HPDE6-E6E7 (cell line): ENCODE measurements at regions not wholly inside any gene's neighbourhood (a gene's known extent, or its start where the extent isn't known, plus 50 kb on each side); places are given as distances from the start of the nearest gene placed in this dataset.

Source experiments
- DNase-seq: peaks from one replicate; pipeline ENCODE4 v3.0.0; 2011; ENCODE audit warnings: missing footprints; ENCODE audit errors: extremely low spot score

DNA sequence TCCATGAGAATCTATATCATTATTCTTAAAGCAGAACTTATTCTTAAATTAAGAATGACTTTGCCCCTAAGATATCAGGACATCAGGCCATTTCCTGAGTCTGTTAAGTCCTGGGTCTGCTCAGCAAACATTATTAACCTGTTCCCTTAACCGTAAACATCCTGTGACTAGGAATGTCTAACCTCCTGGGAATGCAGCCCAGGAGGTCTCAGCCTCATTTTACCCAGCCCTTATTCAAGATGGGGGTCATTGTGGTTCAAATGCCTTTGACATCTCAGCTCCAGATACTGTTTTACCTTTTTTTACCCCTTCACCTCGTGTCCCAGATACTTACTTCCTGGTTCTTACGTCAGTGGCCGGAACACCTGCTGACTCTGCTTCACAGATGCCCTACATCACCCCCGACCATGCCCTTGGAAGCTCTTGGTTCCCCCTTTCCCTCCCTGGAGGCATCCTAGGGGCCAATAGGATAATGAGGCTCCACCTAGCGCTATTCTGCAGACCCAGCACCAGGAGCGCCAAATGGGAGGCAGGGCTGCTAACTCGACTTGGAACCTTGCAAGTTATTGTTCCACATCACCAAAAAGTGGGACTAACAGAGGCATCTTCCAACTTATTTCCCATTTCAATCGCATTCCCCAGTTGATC is 182.5 kb downstream of the MED10 start:
- no peak for DNase-seq

DNA sequence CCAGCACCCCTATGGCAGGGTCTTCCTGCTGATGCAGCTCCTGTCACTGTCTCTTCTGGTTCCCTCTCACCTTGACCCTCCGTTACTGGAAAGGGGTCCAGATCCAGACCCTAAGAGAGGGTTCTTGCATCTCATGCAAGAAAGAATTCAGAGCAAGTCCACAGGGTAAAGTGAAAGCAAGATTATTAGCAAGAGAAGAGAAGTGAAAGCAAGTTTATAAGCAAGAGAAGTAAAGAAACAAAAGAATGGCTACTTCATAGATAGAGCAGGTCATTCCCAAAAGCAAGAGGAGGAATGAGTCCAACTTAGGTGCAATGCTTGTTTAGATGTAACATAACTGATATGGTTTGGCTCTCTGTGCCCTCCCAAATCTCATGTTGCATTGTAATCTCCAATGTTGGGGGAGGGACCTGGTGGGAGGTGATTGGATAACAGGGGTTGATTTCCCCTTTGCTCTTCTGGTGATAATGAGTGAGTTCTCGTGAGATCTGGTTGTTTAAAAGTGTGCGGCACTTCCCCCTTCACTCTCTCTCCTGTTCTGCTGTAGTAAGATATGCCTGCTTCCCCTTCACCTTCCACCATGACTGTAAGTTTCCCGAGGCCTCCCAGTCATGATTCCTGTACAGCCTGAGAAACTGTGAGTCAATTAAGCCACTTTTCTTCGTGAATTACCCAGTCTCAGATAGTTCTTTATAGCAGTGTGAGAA is 183.3 kb downstream of the MED10 start:
- no peak for DNase-seq

DNA sequence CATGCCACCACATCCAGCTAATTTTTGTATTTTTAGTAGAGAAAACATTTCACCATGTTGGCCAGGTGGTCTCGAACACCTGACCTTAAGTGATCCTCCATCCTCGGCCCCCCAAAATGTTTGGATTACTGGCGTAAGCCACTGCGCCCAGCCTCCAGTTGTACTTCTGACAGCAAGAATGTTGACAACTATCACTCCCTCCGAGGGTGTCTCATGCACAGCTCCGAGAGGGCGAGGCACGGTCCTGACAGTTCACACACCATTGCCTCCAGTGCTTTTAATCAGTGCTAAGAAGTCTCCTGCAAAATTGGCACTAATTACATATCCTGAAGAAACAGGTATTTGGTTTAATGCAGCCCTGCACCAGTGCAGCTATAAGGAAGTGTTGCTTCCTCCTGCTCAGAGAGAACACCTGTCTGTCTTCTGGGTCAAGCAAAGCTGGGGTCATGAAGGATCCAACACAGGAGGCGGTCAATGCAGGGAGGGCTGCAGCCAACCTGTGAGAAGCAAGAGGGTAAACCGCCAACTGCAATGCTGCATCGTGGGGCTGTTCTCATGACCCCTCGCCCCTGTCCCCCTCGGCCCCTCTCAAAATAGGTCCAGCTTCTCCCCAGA is 184.0 kb downstream of the MED10 start:
- no peak for DNase-seq

DNA sequence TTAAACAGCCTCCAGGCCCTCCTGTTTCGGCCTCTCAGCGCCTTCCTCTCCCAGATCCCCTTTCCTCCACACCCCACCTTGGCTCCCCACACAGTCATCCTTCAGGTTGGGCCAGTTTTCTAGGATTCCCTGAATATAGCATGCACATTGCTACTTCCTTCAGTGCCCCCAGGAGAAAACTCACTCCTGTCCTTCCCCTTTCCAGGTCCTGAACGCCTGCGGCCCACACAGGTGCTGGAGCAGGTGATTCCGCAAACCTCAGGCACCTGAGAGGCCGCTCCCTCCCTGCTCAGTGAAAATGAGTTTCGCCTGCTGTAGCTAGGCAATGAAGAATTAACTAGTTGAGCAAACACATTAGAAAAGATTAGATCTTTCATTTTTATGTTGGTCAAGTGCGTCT is 185.0 kb downstream of the MED10 start:
- no peak for DNase-seq

DNA sequence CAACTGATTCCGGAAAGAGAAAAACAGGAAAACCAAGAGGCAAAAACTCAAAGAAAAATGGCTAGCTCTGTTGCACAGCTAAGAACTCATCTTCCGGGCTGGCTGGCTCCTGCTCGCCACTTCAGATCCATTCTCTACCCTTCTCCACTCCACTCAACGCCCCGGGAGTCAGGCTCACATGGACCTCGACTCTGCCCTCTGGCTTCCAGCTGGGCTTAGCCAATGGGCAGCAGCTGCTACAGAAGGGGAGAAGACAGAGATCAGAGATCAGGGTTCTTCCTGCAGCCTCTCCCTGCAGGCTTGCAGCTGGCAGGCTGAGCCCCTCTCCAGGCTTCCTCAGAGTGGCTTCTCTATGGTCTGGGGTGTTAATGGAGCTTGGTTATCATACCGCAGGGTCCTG is 187.5 kb downstream of the MED10 start:
- DNase-seq, result no peak

DNA sequence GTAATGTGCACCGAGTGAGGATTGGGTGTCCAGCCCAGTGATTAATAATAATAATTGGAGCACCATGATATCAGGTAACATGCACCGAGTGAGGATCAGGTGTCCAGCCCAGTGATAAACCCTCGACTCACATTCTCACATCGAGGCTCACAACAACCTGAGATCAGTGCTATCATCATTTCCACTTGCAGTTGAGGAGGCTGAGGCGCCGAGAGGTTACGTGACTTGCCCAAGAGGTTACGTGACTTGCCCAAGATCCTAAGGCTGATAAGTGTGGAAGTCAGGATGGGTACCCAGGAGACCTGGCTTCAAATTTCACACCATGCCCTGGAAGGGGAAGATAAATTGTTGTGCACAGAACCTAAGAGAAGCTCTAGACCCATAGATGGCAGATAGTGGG is 189.4 kb downstream of the MED10 start:
- DNase-seq, result no peak

DNA sequence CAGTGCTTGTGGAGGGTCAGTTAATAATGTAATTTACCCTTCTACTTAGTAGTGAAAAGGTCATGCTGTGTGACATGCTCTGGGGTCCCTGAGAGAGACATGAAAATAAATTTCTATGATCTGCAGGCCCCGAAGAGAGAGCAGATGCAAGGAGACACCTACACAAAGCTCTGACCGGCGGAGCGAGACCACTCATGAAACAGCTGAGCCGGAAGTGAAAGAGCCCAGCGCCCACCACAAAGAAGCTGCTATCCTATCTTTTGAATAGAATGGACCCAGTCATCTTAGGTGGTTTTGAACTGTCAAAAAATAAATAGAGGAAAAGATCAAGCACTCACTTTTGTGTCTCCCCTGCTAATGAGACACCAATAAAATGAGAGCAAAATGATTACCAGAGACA is 190.0 kb downstream of the MED10 start:
- no peak for DNase-seq

DNA sequence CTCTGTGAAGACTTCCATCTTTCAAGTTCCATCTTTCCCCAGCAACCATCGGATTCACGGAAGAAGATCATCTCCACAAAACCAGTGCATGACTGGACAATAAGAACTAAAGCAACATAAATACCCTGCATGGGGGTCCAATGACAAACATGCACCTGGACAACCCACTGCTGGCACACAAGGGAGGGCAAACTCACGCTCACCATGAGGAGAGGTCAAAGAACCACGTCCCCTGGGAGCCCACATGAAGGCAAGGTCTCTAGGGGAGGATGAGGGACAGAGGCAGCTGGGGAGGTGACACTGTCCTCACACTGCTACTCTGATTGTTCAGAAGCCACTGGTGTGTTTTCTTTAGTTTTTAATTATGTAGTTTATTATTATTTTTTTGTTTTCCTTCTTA is 190.8 kb downstream of the MED10 start:
- DNase-seq, result no peak

DNA sequence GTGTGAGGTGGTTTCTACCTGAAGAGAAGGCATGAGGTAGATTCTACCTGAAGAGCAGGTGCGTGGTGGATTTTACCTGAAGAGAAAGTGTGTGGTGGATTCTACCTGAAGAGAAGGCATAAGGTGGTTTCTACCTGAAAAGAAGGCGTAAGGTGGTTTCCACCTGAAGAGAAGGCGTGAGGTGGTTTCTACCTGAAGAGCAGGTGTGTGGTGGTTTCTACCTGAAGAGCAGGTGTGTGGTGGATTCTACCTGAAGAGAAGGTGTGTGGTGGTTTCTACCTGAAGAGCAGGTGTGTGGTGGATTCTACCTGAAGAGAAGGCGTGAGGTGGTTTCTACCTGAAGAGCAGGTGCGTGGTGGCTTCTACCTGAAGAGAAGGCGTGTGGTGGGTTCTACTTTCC is 192.8 kb downstream of the MED10 start:
- DNase-seq, result no peak

DNA sequence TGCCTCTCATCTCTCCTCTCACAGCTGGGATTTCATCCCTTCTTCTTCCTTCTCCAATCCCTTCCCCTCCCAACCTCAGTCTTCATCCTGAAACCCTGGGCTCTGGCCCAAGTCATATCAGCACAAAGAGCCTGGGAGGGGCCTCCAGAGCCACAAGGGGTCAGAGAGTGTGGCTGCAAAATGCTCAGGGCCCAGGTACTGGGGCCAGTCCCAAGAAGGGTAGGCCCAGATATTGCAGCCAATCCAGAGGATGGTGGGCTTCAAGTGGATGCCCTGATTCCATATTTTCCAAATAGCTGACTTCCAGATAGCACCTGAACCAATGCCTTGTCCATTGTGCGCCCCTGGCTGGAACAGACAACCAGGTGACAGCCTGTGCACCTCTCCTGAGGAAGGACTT is 193.9 kb downstream of the MED10 start:
- DNase-seq, result no peak

DNA sequence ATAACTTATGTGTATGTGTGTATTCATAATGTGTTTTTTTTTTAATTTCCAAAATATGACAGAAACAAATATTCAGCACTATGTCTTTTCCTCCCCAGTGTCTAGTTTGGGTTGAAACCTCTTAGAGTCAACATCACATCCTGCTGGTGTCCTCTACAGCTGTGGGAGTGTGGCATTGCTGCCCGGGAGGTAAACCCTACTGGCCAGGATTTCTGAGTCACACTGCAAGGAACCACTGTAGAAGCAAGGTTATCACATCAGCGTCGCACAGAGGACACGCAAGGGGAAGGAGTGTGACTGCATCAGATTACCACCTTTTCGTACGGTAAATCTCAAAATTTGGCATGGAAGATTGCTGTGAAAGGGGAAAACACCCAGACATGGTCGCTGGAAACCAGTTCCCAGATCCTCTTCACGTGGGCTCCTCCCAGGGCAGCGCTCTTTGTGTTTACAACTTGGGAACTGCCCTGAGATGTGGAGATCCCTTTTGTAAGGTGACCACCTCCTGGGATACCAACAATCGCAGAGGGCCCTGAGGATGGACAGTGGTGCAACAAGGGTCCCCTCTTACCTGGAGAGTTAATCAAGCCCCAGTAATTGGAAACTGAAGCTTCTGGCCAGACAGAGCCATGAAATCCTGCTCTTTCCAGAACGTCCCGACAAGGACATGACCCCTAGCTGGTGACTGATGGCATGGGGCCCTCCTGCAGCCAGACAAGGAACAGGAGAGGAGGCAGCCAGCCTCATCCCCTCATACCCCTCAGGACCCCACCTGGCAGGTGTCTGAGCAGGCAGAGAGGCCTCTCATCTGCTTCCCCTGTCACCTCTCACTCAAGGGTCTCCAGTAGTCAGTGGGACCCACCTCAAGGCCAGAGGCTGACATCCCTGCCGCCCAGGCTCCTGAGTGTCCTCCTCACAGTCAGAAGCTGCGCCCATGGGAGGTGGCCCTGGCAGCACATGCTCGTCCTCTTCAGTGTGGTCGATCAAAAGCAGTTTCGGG is 194.7 kb downstream of the MED10 start:
- no peak for DNase-seq

DNA sequence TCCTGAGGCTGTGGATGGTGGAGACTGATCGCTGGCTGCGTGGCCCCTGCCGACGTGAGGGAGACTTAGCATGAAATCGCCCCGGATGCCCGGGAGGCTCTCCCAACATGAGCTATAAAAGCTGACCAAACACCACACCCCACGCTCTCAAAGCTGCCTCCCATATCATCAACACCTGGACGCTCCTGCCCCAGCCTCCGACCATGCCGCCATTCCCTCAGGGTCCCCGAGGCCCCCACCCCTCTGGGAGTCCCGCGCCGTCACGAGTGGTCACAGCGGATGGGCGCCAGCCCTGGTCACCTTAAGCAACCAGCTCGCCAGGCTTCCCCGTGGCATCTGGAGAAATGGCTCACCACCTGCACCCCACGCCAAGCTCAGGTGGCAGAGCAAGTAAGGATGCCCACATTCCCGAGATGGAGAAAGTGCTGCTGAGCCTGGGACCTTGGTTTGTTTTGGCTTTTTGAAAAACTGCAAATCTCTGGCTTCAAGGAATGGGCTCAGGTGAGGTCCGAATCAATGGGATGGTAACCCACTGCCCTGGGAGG is 196.0 kb downstream of the MED10 start:
- no peak for DNase-seq

DNA sequence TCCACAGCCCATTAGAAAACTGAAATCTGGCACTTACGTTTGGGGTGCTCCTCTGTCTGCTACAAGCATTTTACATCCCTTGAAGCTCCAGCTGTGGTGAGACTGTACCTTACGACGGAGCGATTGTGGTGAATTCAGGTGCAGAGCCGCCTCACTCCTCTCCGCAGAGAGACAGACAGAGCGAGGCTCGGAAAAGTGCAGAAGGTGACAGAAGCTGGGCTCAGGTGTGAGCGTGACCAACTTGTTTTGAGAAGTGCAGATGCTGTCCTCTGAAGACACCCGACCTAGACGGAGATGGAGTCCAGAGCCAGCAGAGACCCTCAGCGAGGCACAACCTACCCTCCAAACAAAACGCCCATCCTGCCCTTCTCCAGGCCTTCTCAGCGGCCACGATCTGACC is 196.5 kb downstream of the MED10 start:
- DNase-seq, result no peak

DNA sequence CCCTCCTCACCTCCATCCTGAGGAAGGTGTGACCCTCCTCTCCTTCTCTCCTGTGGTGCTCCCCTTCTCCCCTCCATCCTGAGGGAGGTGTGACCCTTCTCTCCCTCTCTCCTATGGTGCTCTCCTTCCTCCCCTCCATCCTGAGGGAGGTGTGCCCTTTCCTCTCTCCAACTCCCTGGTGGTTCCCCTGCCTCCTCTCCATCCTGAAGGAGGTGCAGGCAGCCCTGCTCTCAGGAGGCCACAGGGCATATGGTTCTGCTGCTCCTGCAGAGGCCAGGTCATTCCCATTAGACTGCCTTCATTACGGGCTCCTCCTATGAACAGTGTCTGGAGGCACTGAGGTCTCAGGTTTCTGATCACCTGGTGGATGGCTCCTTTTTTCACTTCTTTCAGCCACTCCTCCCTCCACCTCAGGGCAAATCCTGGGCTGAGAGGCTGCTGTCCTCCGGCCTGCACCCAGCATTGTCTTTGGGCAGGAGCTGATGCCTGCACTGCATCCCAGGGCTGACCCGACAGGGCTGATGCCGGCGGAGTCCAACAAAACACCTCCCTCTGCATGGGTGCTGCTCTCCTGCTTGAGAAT is 197.1 kb downstream of the MED10 start:
- DNase-seq, result no peak

DNA sequence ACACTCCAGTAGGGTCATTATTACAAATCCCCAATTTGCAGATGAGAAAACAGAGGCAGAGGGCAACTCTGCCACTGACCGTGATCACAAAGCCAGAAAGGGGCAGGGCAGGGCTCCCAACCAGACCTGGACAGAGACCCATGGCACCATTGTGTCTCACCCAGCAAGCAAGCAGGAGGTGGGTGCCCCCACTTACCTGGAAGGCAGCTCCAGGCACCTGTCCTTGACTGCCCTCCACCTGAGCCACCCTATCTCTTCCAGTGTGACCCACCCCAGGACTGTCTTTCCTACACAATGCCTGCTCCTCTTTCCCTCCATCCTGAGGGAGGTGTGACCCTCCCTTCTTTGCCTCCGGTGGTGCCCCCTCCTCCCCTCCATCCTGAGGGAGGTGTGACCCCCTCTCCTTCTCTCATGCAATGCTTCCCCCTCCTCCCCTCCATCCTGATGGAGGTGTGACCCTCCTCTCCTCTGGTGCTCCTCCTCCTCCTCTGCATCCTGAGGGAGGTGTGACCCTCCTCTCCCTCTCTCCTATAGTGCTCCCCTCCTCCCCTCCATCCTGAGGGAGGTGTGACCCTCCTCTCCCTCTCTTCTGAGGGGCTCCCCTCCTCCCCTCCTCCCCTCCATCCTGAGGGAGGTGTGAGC is 198.0 kb downstream of the MED10 start:
- DNase-seq, result no peak

DNA sequence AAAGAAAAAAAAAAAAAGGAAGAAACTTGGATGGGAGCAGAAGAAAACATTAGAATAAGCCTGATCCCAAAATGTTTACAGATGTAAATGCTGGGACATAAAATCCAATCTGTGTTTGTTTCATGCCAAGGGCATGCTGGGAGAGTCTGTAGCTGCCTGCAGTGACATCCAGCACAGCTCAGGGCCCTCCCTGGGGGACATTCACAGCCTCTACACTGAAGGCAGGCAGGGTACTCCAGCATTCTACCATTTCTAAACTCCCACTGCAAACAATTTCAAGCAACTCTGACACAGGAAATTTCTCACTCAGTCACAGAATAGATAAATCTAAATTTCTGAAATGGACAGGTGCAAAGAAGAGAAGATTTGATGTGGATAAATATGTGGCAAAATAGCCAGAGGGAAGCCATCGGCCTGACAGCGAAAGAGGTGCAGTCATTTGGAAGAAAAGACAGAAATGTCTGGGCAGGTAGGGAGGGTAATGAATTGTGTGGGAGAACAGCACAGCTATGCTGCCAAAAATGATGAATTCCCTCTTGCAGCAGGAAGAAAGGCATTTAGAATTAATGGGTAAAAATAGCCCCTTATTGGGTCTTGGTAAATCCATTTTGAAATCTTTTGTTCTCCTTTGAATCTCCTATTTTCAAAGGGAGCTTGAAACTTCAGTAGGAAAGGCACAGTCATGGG is 199.4 kb downstream of the MED10 start:
- no peak for DNase-seq

DNA sequence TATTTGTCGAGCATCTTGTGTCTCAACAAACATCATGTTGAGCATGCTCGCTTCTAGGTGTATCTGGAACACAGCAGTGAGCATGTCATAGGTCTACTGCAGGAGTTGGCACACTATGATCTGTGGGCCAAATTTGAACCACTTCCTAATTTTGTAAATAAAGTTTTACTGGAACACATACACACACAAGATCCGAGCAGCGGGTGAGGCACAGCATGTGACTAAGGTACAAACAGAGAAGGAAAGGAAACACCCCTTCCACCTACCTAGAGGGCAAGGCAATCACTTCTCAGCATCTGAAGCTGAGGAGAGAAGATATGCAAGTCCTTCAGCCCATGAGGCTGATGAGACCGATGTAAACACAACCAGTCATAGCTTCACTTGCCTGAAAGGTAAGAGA is 200.4 kb downstream of the MED10 start:
- no peak for DNase-seq

DNA sequence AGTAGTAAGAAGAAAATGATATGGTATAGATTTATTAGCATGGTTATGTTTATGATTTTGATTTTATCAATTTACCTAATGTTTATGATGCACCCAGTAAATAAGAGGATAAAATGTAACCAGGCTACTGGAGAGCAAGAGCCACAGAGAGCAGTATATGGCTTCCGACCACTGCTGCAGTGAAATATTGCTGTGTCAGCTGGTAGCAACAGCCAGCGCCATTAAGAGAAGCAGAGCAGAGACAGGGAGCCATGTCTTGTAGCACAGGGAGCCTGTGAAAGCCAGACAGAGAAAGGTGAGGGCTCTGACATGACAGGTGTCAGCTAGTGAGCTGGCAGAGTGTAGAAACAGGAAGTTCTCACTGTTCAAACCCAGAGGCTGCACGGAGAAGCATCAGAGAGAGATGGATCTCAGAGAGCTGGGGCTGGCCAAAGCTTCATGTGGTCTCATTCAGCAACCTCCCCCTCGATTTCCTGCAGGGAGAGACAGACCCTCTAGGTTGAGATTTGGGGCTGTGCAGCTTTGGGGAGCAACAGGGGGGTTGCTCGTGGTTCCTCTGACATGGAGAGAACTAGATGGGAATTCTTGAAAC is 202.1 kb downstream of the MED10 start:
- no peak for DNase-seq

DNA sequence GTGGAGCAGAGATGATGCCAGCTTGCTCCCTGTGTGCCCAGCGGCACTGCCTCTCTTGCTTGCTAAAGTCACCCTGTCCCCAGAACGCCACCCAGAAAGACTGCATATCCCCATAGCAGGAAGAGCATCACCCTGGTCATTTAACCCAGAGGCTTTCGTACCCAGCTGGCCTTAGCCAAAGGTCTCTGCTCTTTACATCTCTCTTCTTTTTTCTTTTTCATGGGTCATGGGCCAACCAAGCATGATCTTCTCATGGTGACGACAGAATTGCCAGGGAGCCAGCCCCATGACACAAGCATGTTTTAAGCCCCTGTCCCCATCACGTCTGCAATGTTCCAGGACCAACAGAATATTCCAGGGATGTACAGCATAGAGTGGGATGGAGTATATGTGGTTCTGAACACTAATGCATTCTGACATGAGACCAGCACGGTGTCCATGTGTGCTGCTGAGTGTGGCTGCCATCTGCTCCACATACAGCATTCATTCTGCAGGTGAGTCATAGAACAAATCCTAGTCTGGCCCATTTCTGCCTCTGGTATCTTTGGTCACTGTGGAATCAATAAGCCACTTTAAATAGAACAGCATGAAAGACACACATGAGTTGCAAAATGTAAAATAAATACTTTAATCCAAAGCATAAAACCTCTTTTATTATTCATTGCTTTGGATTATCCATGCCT is 203.0 kb downstream of the MED10 start:
- DNase-seq, result no peak
